ENCODE measurements at regions not wholly inside any gene's neighbourhood (a gene's known extent, or its start where the extent isn't known, plus 50 kb on each side); places are given as distances from the start of the nearest gene placed in this dataset.

DNA sequence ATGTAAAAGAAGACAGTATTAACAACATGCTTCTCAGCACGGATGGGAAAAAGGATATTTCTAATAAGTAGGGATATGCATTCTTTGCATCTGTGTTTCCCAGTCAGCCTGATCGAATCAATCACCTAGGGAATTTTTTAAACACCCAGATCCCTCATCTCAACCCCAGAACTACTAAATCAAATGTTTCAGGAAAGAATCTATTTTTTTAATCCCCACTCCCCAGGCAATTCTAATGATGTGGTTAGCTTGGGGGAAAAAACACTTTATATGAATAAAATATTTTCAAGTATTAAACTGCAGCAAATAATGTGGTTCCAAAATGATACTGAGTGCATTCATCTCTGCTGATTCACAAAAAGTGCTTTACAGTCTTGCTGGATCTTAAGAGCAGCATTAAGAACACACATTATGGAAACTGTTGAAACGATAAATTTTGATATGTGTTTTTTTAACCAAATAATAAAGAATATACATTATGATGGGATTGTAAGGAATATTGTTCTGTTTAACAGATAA, 68.7 kb upstream of the GUCY1A1 start:
- TF ChIP-seq, protein P1, sequence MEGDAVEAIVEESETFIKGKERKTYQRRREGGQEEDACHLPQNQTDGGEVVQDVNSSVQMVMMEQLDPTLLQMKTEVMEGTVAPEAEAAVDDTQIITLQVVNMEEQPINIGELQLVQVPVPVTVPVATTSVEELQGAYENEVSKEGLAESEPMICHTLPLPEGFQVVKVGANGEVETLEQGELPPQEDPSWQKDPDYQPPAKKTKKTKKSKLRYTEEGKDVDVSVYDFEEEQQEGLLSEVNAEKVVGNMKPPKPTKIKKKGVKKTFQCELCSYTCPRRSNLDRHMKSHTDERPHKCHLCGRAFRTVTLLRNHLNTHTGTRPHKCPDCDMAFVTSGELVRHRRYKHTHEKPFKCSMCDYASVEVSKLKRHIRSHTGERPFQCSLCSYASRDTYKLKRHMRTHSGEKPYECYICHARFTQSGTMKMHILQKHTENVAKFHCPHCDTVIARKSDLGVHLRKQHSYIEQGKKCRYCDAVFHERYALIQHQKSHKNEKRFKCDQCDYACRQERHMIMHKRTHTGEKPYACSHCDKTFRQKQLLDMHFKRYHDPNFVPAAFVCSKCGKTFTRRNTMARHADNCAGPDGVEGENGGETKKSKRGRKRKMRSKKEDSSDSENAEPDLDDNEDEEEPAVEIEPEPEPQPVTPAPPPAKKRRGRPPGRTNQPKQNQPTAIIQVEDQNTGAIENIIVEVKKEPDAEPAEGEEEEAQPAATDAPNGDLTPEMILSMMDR (IDR thresholded peaks at IDR 0.05), result no peak
- H3K4me1 Mint-ChIP-seq (ENCODE audit: unreplicated experiment), result peaks cover 28% of the 10 kb centered on the region

DNA sequence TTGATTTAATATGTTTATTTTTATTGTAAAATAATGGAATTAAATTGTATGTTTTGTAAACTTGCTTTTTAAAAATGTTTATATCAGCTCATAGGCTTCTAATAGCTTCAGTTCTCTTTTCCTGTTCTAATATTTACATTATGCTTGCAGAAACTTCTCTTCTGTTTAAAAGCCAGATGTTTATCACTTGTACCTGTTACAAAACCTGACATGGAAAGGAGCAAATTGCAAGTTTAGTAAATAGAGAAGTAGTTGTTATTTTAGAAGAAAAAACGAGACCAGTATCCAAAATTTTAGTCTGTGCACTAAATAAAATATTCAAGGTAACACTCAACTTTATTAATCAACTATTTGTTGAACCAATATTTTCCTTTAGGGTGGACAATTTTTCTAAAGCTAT, 69.4 kb upstream of the GUCY1A1 start:
- H3K27ac Mint-ChIP-seq (ENCODE audit: unreplicated experiment), result no peak overlapping the region
- peaks cover 28% of the 10 kb centered on the region for H3K4me1 Mint-ChIP-seq (ENCODE audit: unreplicated experiment)
- H3K36me3 Mint-ChIP-seq (ENCODE audit: unreplicated experiment), result no peaks in the 10 kb centered on the region
- no peak for DNase-seq (ENCODE audit: extremely low spot score, unreplicated experiment)
- peaks cover 10% of the 10 kb centered on the region for H3K27me3 Mint-ChIP-seq (ENCODE audit: unreplicated experiment)
- TF ChIP-seq, protein P1 (IDR thresholded peaks at IDR 0.05), result no peak
- no peaks in the 10 kb centered on the region for H3K9me3 Mint-ChIP-seq (ENCODE audit: unreplicated experiment)
- no peak overlapping the region for H3K4me3 Mint-ChIP-seq (ENCODE audit: unreplicated experiment)

More for the DNA sequence above, 68.7 kb upstream of the GUCY1A1 start:
- Mint-ChIP-seq H3K27ac (ENCODE audit: unreplicated experiment) (no peak overlapping the region), H3K4me3 (ENCODE audit: unreplicated experiment) (no peak overlapping the region), H3K36me3 (ENCODE audit: unreplicated experiment) (no peaks in the 10 kb centered on the region), H3K9me3 (ENCODE audit: unreplicated experiment) (no peaks in the 10 kb centered on the region), H3K27me3 (ENCODE audit: unreplicated experiment) (peaks cover 10% of the 10 kb centered on the region)
- no peak for DNase-seq (ENCODE audit: extremely low spot score, unreplicated experiment)

DNA sequence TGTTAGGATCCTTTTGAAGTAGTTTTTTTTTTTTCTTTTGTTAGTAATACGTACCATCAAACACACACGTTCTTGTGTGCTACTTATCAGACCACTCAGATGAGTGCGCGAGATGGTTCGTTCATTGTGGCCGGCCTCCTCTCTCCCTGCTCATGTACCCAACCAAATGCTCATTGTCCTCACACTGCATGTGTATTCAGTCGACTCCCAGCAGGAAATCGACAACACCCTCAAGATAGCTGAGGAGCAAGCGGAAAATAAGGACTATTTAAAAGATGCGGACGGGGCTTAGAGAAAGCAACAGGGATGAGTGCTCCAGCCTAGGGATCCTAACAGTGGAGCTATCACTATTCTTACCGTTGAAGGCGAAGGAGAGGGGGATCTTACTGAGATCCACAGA, 72.9 kb upstream of the GUCY1A1 start:
- TF ChIP-seq, protein P1 (IDR thresholded peaks at IDR 0.05), result no peak
- peaks cover 10% of the 10 kb centered on the region for H3K27me3 Mint-ChIP-seq (ENCODE audit: unreplicated experiment)
- peaks cover 31% of the 10 kb centered on the region for H3K4me1 Mint-ChIP-seq (ENCODE audit: unreplicated experiment)
- H3K4me3 Mint-ChIP-seq (ENCODE audit: unreplicated experiment), result no peak overlapping the region
- no peaks in the 10 kb centered on the region for H3K9me3 Mint-ChIP-seq (ENCODE audit: unreplicated experiment)
- H3K27ac Mint-ChIP-seq (ENCODE audit: unreplicated experiment), result no peak overlapping the region
- no peak for DNase-seq (ENCODE audit: extremely low spot score, unreplicated experiment)
- no peaks in the 10 kb centered on the region for H3K36me3 Mint-ChIP-seq (ENCODE audit: unreplicated experiment)

DNA sequence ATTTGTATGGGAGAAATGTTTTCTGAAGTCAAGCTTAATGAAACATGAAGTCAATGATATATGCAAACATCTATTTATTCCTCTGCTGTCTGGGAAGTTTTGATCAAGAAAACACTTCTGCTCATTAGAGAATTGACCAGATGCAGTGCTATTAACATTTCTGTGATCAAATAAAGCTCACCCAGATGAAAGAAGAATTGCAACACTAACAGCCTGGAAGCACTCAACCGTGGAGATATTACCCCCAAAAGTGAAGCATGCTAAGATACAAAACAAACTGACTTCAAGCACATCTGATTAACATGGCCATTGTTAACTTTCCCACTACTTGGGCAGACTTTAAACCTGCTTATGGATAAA, 73.7 kb upstream of the GUCY1A1 start:
- Mint-ChIP-seq H3K27me3 (ENCODE audit: unreplicated experiment) (peaks cover 10% of the 10 kb centered on the region), H3K36me3 (ENCODE audit: unreplicated experiment) (no peaks in the 10 kb centered on the region), H3K4me3 (ENCODE audit: unreplicated experiment) (no peak overlapping the region), H3K4me1 (ENCODE audit: unreplicated experiment) (peaks cover 29% of the 10 kb centered on the region), H3K9me3 (ENCODE audit: unreplicated experiment) (no peaks in the 10 kb centered on the region), H3K27ac (ENCODE audit: unreplicated experiment) (no peak overlapping the region)
- DNase-seq (ENCODE audit: extremely low spot score, unreplicated experiment), result no peak
- TF ChIP-seq, protein P1 (IDR thresholded peaks at IDR 0.05), result no peak

DNA sequence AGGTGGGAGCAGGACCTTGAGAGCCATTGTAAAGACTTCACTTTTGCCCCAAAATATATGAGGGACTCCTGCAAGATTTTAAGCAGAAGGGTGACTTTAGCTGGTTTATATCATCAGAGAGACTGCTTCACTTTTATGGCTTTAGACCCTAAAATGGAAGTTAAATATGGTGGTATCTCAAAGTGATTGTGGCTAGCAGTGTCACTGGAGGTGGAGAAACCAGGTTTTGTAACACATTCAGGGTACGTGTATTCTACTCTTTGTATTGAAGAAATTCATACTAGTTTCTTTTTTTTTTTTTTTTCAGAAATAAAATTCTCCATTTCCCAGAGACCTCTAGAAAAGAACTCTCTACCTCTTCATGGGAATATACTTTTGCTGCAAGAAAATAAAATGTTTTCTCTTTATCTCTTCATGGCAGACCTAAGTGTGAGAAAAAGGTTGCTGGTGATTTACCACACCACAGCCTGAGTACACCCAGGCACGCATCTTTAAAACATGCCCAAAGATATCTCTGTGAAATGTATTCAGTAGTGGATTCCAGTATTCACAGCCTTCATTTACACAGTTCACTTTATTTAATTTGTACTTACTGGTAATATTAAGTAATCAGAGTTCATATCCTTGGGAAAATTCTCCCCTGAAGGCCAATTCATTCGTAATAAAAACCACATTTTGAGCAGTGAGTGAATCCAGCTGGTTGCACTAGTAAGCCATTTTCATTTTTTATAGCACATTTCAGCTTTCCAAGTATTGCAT, 74.3 kb upstream of the GUCY1A1 start:
- H3K27me3 Mint-ChIP-seq (ENCODE audit: unreplicated experiment), result peaks cover 10% of the 10 kb centered on the region
- TF ChIP-seq, protein P1 (IDR thresholded peaks at IDR 0.05), result no peak
- H3K27ac Mint-ChIP-seq (ENCODE audit: unreplicated experiment), result no peak overlapping the region
- no peak overlapping the region for H3K4me3 Mint-ChIP-seq (ENCODE audit: unreplicated experiment)
- no peak for DNase-seq (ENCODE audit: extremely low spot score, unreplicated experiment)
- no peaks in the 10 kb centered on the region for H3K36me3 Mint-ChIP-seq (ENCODE audit: unreplicated experiment)
- H3K9me3 Mint-ChIP-seq (ENCODE audit: unreplicated experiment), result no peaks in the 10 kb centered on the region
- H3K4me1 Mint-ChIP-seq (ENCODE audit: unreplicated experiment), result peaks cover 24% of the 10 kb centered on the region
